ENCODE measurements at regions not wholly inside any gene's neighbourhood (a gene's known extent, or its start where the extent isn't known, plus 50 kb on each side); places are given as distances from the start of the nearest gene placed in this dataset.

DNA sequence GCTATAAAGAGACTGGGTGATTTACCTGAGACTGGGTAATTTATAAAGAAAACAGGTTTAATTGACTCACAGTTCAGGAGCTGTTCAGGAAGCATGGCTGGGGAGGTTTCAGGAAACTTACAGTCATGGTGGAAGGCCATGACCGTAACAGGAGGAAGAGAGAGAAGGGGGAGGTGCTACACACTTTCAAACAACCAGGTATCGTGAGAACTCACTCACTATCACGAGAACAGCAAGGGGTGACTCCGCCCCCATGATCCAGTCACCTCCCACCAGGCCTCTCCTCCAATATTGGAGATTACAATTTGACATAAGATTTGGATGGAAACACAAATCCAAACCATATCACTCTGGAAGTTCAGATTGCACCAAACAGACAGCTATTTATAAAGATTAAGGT, 59.8 kb upstream of the ARHGAP21 start:
- Histone ChIP-seq H3K4me1 (ENCODE audit: control insufficient read depth, insufficient read depth, low read length) (no peaks in the 10 kb centered on the region), H3K4me3 (ENCODE audit: insufficient read depth, low read depth, low read length) (no peak overlapping the region), H3K4me2 (ENCODE audit: low read depth, low read length) (no peak overlapping the region), H3K56ac (ENCODE audit: extremely low read depth, insufficient read depth, low read length) (no peak overlapping the region), H3K4ac (ENCODE audit: low read depth, low read length) (no peak overlapping the region), H3K14ac (replicated peaks; ENCODE audit: low read depth, low read length) (no peak overlapping the region), H3K23ac (ENCODE audit: low read depth, low read length) (no peak overlapping the region), H4K5ac (ENCODE audit: low read depth, low read length) (no peak overlapping the region), H4K20me1 (ENCODE audit: insufficient read depth, low read length) (no peaks in the 10 kb centered on the region), H2AK9ac (replicated peaks; ENCODE audit: low read depth, low read length, poor library complexity) (no peak overlapping the region), H2BK120ac (ENCODE audit: low read depth, low read length) (no peak overlapping the region), H2BK15ac (ENCODE audit: low read depth, low read length) (no peak overlapping the region), H3K9me1 (ENCODE audit: insufficient read depth, low read length) (no peaks in the 10 kb centered on the region), H3K9me3 (ENCODE audit: control insufficient read depth, insufficient read depth, low read length) (no peaks in the 10 kb centered on the region), H2BK5ac (ENCODE audit: low read depth, low read length, poor library complexity, severe bottlenecking) (no peak overlapping the region), H2AFZ (replicated peaks; ENCODE audit: low read length, poor library complexity) (no peak overlapping the region), H3K27ac (ENCODE audit: insufficient read depth, low read length) (no peak overlapping the region), H4K8ac (ENCODE audit: low read depth in 2 of 2, low read length in 2 of 2) (no peak overlapping the region), H3K36me3 (ENCODE audit: control insufficient read depth, insufficient read depth, low read length) (no peaks in the 10 kb centered on the region), H3K9ac (ENCODE audit: low read depth, low read length) (no peak overlapping the region), H2AK5ac (ENCODE audit: low read depth, low read length) (no peak overlapping the region), H4K91ac (ENCODE audit: insufficient read depth, low read depth, low read length) (no peak overlapping the region), H2BK20ac (ENCODE audit: low read depth, low read length) (no peak overlapping the region), H3K27me3 (ENCODE audit: control insufficient read depth, insufficient read depth, low read length) (no peaks in the 10 kb centered on the region), H3K18ac (ENCODE audit: low read depth, low read length) (no peak overlapping the region), H3K79me1 (ENCODE audit: low read depth in 1 of 2, low read length in 2 of 2) (no peaks in the 10 kb centered on the region)
- BruUV-seq (replicated peaks): no TSS peak
- dilution Hi-C loops (cut with HindIII; ENCODE audit: low sequenced_read_pairs, unreplicated experiment): no loop called here
- ATAC-seq (ENCODE audit: low read depth) (no peak), DNase-seq (no peak)
- TF ChIP-seq MAZ (IDR thresholded peaks at IDR 0.05; ENCODE audit: borderline replicate concordance, low read depth, low read length): no peak
- no peak for TF ChIP-seq CEBPB (IDR thresholded peaks at IDR 0.05; ENCODE audit: low read depth, low read length)
- TF ChIP-seq, protein P1, sequence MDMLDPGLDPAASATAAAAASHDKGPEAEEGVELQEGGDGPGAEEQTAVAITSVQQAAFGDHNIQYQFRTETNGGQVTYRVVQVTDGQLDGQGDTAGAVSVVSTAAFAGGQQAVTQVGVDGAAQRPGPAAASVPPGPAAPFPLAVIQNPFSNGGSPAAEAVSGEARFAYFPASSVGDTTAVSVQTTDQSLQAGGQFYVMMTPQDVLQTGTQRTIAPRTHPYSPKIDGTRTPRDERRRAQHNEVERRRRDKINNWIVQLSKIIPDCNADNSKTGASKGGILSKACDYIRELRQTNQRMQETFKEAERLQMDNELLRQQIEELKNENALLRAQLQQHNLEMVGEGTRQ (IDR thresholded peaks at IDR 0.05; ENCODE audit: low read depth, low read length): no peak
- TF ChIP-seq POLR2A (IDR thresholded peaks at IDR 0.05; ENCODE audit: low read depth, low read length): no peak
- TF ChIP-seq, protein P2, sequence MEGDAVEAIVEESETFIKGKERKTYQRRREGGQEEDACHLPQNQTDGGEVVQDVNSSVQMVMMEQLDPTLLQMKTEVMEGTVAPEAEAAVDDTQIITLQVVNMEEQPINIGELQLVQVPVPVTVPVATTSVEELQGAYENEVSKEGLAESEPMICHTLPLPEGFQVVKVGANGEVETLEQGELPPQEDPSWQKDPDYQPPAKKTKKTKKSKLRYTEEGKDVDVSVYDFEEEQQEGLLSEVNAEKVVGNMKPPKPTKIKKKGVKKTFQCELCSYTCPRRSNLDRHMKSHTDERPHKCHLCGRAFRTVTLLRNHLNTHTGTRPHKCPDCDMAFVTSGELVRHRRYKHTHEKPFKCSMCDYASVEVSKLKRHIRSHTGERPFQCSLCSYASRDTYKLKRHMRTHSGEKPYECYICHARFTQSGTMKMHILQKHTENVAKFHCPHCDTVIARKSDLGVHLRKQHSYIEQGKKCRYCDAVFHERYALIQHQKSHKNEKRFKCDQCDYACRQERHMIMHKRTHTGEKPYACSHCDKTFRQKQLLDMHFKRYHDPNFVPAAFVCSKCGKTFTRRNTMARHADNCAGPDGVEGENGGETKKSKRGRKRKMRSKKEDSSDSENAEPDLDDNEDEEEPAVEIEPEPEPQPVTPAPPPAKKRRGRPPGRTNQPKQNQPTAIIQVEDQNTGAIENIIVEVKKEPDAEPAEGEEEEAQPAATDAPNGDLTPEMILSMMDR (conservative IDR thresholded peaks at IDR 0.05; ENCODE audit: low read depth, low read length): no peak
- TF ChIP-seq RCOR1 (IDR thresholded peaks at IDR 0.05; ENCODE audit: insufficient replicate concordance, low read length): no peak
- no peak for TF ChIP-seq RAD21 (IDR thresholded peaks at IDR 0.05; ENCODE audit: low read length)
- TF ChIP-seq MAFK (IDR thresholded peaks at IDR 0.05; ENCODE audit: low read depth, low read length): no peak
- no peak for TF ChIP-seq SMC3 (IDR thresholded peaks at IDR 0.05; ENCODE audit: low read depth, low read length)
- TF ChIP-seq, protein P3, sequence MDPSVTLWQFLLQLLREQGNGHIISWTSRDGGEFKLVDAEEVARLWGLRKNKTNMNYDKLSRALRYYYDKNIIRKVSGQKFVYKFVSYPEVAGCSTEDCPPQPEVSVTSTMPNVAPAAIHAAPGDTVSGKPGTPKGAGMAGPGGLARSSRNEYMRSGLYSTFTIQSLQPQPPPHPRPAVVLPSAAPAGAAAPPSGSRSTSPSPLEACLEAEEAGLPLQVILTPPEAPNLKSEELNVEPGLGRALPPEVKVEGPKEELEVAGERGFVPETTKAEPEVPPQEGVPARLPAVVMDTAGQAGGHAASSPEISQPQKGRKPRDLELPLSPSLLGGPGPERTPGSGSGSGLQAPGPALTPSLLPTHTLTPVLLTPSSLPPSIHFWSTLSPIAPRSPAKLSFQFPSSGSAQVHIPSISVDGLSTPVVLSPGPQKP (IDR thresholded peaks at IDR 0.05; ENCODE audit: borderline replicate concordance, low read depth, low read length): no peak
- no peak for TF ChIP-seq BHLHE40 (IDR thresholded peaks at IDR 0.05; ENCODE audit: low read depth, low read length)
- no peak for TF ChIP-seq NFE2L2 (IDR thresholded peaks at IDR 0.05; ENCODE audit: low read depth, low read length)
- no peak for TF ChIP-seq MXI1 (IDR thresholded peaks at IDR 0.05; ENCODE audit: borderline replicate concordance, low read depth, low read length)
- no peak for TF ChIP-seq RFX5 (IDR thresholded peaks at IDR 0.05; ENCODE audit: low read depth, low read length)
- TF ChIP-seq CHD1 (IDR thresholded peaks at IDR 0.05; ENCODE audit: low read depth, low read length): no peak
- ChIA-PET CTCF (interaction anchor here (0.6 kb wide), 1 partner anchor 225 kb away, joined by 4 read pairs; no protein-coding TSS in a partner anchor), POLR2A (ENCODE audit: unreplicated experiment) (no interaction called here)
- WGBS, 2 experiments (ENCODE audit: extremely low coverage in 2 of 2, insufficient read length in 1 of 2): no CpG with 5 or more reads among the region's 4 CpGs
- intact Hi-C loops (cut with micrococcal nuclease): no loop called here
- in situ Hi-C loops (cut with MboI; ENCODE audit: low sequenced_read_pairs): no loop called here

Measured in IMR-90 (cell line).